VCaP (cell line): ENCODE measurements at regions not wholly inside any gene's neighbourhood (a gene's known extent, or its start where the extent isn't known, plus 50 kb on each side); places are given as distances from the start of the nearest gene placed in this dataset.

ENCODE experiments used
- H3K27ac ChIP-seq: fragments of 450-650 bp; 2 replicates; pipeline ENCODE4 v1.5.1; 2017
- CTCF ChIP-seq: fragments of 450-650 bp; conservative IDR thresholded peaks from 2 replicates; pipeline ENCODE4 v1.5.1; 2017; ENCODE audit warnings: mild to moderate bottlenecking, moderate library complexity

GRCh38 chr1:75083223-75083622, 51.0 kb upstream of the LHX8 start:
- no peak for TF ChIP-seq CTCF
- no peak overlapping the region for H3K27ac ChIP-seq

GRCh38 chr1:75083848-75084514, 50.2 kb upstream of the LHX8 start:
- no peak for TF ChIP-seq CTCF
- no peak overlapping the region for H3K27ac ChIP-seq
